ENCODE measurements at regions not wholly inside any gene's neighbourhood (a gene's known extent, or its start where the extent isn't known, plus 50 kb on each side); places are given as distances from the start of the nearest gene placed in this dataset.
"Not testable (repeated sequence)": the region's sequence is repeated elsewhere in the genome, so short reads cannot be mapped to it uniquely, and the experiment has no call there.

- H3K4me3 Mint-ChIP-seq, result no peak overlapping the region
- H3K27ac Mint-ChIP-seq, result no peak overlapping the region
- H3K27me3 Mint-ChIP-seq, result peaks cover 2% of the 10 kb centered on the region
- no peaks in the 10 kb centered on the region for H3K4me1 Mint-ChIP-seq (ENCODE audit: low read depth)
- H3K36me3 Mint-ChIP-seq, result no peaks in the 10 kb centered on the region
- H3K9me3 Mint-ChIP-seq (ENCODE audit: low read depth), result no peaks in the 10 kb centered on the region
Measured at GRCh38 chr1:213418268-213419071, 367.4 kb downstream of the RPS6KC1 start.

- peaks cover 2% of the 10 kb centered on the region for H3K27me3 Mint-ChIP-seq
- no peaks in the 10 kb centered on the region for H3K9me3 Mint-ChIP-seq (ENCODE audit: low read depth)
- no peak overlapping the region for H3K27ac Mint-ChIP-seq
- no peaks in the 10 kb centered on the region for H3K36me3 Mint-ChIP-seq
- H3K4me1 Mint-ChIP-seq (ENCODE audit: low read depth), result no peaks in the 10 kb centered on the region
- no peak overlapping the region for H3K4me3 Mint-ChIP-seq
Measured at GRCh38 chr1:213419401-213420030, 368.5 kb downstream of the RPS6KC1 start.

GRCh38 chr1:213421178-213421577 lies 370.1 kb downstream of the RPS6KC1 start:
- H3K36me3 Mint-ChIP-seq; H3K9me3 Mint-ChIP-seq (ENCODE audit: low read depth); H3K27me3 Mint-ChIP-seq; H3K27ac Mint-ChIP-seq; H3K4me3 Mint-ChIP-seq; H3K4me1 Mint-ChIP-seq (ENCODE audit: low read depth): not testable (repeated sequence)

GRCh38 chr1:213423041-213423440 lies 372.0 kb downstream of the RPS6KC1 start:
- peaks cover under 1% of the 10 kb centered on the region for H3K27me3 Mint-ChIP-seq
- H3K9me3 Mint-ChIP-seq (ENCODE audit: low read depth), result no peaks in the 10 kb centered on the region
- H3K4me3 Mint-ChIP-seq, result no peak overlapping the region
- no peaks in the 10 kb centered on the region for H3K4me1 Mint-ChIP-seq (ENCODE audit: low read depth)
- no peak overlapping the region for H3K27ac Mint-ChIP-seq
- H3K36me3 Mint-ChIP-seq, result no peaks in the 10 kb centered on the region

- Mint-ChIP-seq H3K27ac (no peak overlapping the region), H3K36me3 (no peaks in the 10 kb centered on the region), H3K27me3 (no peaks in the 10 kb centered on the region), H3K4me1 (ENCODE audit: low read depth) (no peaks in the 10 kb centered on the region), H3K4me3 (no peak overlapping the region), H3K9me3 (ENCODE audit: low read depth) (no peaks in the 10 kb centered on the region)
Measured at GRCh38 chr1:213423605-213424004, 372.6 kb downstream of the RPS6KC1 start.

- H3K4me1 Mint-ChIP-seq (ENCODE audit: low read depth), result no peaks in the 10 kb centered on the region
- no peak overlapping the region for H3K4me3 Mint-ChIP-seq
- H3K36me3 Mint-ChIP-seq, result no peaks in the 10 kb centered on the region
- no peaks in the 10 kb centered on the region for H3K9me3 Mint-ChIP-seq (ENCODE audit: low read depth)
- H3K27ac Mint-ChIP-seq, result no peak overlapping the region
- no peaks in the 10 kb centered on the region for H3K27me3 Mint-ChIP-seq
Measured at GRCh38 chr1:213425376-213426030, 374.5 kb downstream of the RPS6KC1 start.

DNA sequence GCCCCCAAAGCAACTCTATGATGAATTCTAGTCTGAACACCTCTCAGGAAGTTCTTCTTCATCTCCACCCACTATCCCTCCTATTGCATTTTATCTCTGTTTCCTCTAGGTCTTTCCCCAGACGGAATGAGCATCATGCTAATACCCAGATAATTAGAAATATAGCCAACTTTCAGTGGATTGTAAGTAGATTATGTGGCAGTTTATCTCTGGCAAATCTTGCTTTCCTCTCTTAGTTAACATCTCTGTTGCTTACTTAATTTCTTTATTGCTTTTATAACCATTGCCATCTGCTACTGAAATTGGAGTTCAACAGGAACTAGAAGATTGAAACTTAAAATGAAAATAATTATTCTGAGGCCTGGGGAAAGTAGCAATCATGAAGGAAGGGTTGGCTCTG lies 378.6 kb downstream of the RPS6KC1 start:
- H3K4me3 Mint-ChIP-seq, result no peak overlapping the region

DNA sequence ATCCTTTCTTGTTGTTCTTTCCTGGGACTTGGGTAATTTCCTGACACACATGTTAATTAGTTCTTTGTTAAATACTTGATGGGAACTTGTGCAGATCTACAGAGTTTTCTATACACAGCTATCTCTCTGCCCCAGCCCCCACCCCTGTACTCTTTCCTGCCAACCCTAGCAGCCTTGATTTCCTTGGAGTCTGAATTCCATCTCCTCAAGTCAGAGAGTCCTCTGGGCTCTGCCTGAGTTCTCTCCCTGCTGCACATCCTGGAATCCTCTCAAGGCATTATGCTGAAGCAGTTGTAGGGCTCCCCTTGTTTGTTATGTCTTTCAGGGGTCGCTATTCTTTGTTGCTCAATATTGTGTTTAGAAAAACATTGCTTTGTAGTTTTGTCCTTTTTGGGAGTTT lies 384.7 kb downstream of the RPS6KC1 start:
- no peaks in the 10 kb centered on the region for H3K36me3 Mint-ChIP-seq
- H3K9me3 Mint-ChIP-seq (ENCODE audit: low read depth), result peaks cover 5% of the 10 kb centered on the region
- no peak overlapping the region for H3K4me3 Mint-ChIP-seq

More for the DNA sequence above, 378.6 kb downstream of the RPS6KC1 start:
- no peaks in the 10 kb centered on the region for H3K4me1 Mint-ChIP-seq (ENCODE audit: low read depth)
- no peak overlapping the region for H3K27ac Mint-ChIP-seq
- H3K36me3 Mint-ChIP-seq, result no peaks in the 10 kb centered on the region
- no peaks in the 10 kb centered on the region for H3K9me3 Mint-ChIP-seq (ENCODE audit: low read depth)
- no peaks in the 10 kb centered on the region for H3K27me3 Mint-ChIP-seq

GRCh38 chr1:213438339-213438738 lies 387.3 kb downstream of the RPS6KC1 start:
- H3K27me3 Mint-ChIP-seq, result peaks cover 6% of the 10 kb centered on the region
- no peak overlapping the region for H3K27ac Mint-ChIP-seq
- H3K4me1 Mint-ChIP-seq (ENCODE audit: low read depth), result no peaks in the 10 kb centered on the region
- H3K4me3 Mint-ChIP-seq, result no peak overlapping the region
- peaks cover 5% of the 10 kb centered on the region for H3K9me3 Mint-ChIP-seq (ENCODE audit: low read depth)
- H3K36me3 Mint-ChIP-seq, result no peaks in the 10 kb centered on the region

More for the DNA sequence above, 384.7 kb downstream of the RPS6KC1 start:
- Mint-ChIP-seq H3K27ac (no peak overlapping the region), H3K27me3 (peaks cover 6% of the 10 kb centered on the region), H3K4me1 (ENCODE audit: low read depth) (no peaks in the 10 kb centered on the region)

GRCh38 chr1:213439703-213440102 lies 388.7 kb downstream of the RPS6KC1 start:
- no peaks in the 10 kb centered on the region for H3K4me1 Mint-ChIP-seq (ENCODE audit: low read depth)
- H3K27me3 Mint-ChIP-seq, result peaks cover 6% of the 10 kb centered on the region
- no peak overlapping the region for H3K27ac Mint-ChIP-seq
- peaks cover 5% of the 10 kb centered on the region for H3K9me3 Mint-ChIP-seq (ENCODE audit: low read depth)
- H3K36me3 Mint-ChIP-seq, result no peaks in the 10 kb centered on the region
- H3K4me3 Mint-ChIP-seq, result no peak overlapping the region

- H3K4me1 Mint-ChIP-seq (ENCODE audit: low read depth), result no peaks in the 10 kb centered on the region
- no peak overlapping the region for H3K4me3 Mint-ChIP-seq
- peaks cover 8% of the 10 kb centered on the region for H3K27me3 Mint-ChIP-seq
- H3K36me3 Mint-ChIP-seq, result no peaks in the 10 kb centered on the region
- peaks cover 5% of the 10 kb centered on the region for H3K9me3 Mint-ChIP-seq (ENCODE audit: low read depth)
- no peak overlapping the region for H3K27ac Mint-ChIP-seq
Measured at GRCh38 chr1:213440766-213441165, 389.7 kb downstream of the RPS6KC1 start.

DNA sequence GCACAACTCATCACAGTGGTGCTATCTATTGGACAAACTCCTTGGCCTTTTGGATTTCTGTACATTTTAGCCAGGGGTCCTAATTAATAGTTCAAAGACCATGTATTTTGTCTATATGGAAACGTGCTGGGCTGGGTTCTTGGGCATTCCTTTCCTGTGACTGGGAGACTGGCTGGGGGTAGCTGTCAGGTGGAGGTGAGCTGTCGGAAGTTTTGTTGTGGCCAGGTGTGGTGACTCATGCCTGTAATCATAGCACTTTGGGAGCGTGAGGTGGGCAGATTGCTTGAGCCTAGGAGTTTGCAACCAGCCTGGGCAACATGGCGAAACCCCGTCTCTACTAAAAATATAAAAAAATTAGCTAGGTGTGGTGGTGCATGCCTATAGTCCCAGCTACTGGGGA lies 392.4 kb downstream of the RPS6KC1 start:
- Mint-ChIP-seq H3K4me3 (no peak overlapping the region), H3K36me3 (no peaks in the 10 kb centered on the region), H3K9me3 (ENCODE audit: low read depth) (peaks cover 5% of the 10 kb centered on the region), H3K27ac (no peak overlapping the region), H3K4me1 (ENCODE audit: low read depth) (no peaks in the 10 kb centered on the region), H3K27me3 (peaks cover 8% of the 10 kb centered on the region)

DNA sequence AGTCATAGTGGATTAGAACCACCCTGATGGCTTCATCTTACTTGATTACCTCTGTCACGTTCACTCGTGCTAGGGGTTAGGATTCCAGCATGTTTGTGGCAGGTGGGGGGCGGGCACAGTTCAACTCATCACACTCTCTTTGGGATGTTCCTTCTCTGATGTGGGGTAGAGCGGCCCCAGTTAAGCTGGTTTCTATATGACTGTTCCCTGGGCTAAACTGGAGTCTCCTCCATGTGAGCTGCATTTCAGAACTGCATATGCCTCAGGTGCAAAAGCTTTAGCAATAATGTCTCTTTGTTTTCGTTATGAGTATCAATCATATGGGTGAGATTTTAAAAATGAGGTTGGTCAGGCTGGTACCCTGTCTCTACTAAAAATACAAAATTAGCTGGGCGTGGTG lies 393.2 kb downstream of the RPS6KC1 start:
- Mint-ChIP-seq H3K4me1 (ENCODE audit: low read depth) (no peaks in the 10 kb centered on the region), H3K27me3 (peaks cover 5% of the 10 kb centered on the region), H3K36me3 (no peaks in the 10 kb centered on the region), H3K27ac (no peak overlapping the region), H3K4me3 (no peak overlapping the region), H3K9me3 (ENCODE audit: low read depth) (peaks cover 2% of the 10 kb centered on the region)

- Mint-ChIP-seq H3K36me3 (no peaks in the 10 kb centered on the region), H3K27ac (no peak overlapping the region), H3K27me3 (peaks cover 3% of the 10 kb centered on the region), H3K9me3 (ENCODE audit: low read depth) (no peaks in the 10 kb centered on the region), H3K4me1 (ENCODE audit: low read depth) (no peaks in the 10 kb centered on the region), H3K4me3 (no peak overlapping the region)
Measured at GRCh38 chr1:213446496-213446895, 395.5 kb downstream of the RPS6KC1 start.

- no peaks in the 10 kb centered on the region for H3K36me3 Mint-ChIP-seq
- no peaks in the 10 kb centered on the region for H3K4me1 Mint-ChIP-seq (ENCODE audit: low read depth)
- peaks cover 5% of the 10 kb centered on the region for H3K27me3 Mint-ChIP-seq
- H3K4me3 Mint-ChIP-seq, result no peak overlapping the region
- no peak overlapping the region for H3K27ac Mint-ChIP-seq
- no peaks in the 10 kb centered on the region for H3K9me3 Mint-ChIP-seq (ENCODE audit: low read depth)
Measured at GRCh38 chr1:213448360-213448759, 397.3 kb downstream of the RPS6KC1 start.
